HepG2 (cell line): ENCODE measurements at regions not wholly inside any gene's neighbourhood (a gene's known extent, or its start where the extent isn't known, plus 50 kb on each side); places are given as distances from the start of the nearest gene placed in this dataset.

ENCODE experiments used
- ATAC-seq: fragments of 200-7000 bp; cut with Tn5 transposase; 3 replicates; pipeline ENCODE4 v1.9.1; 2020; ENCODE audit warnings: mild to moderate bottlenecking, moderate library complexity
- BruUV-seq: library from RNA; stranded (reverse); fragments of 400-500 nt; replicated peaks from 2 replicates; lab custom pipeline; 2021; lab: Mats Ljungman, UMichigan
- CTCF ChIA-PET: fragments of 300-600 bp; formaldehyde crosslinking; extraction: SDS; loops from one replicate; lab custom pipeline; 2021; ENCODE audit warnings: low total read pairs, inconsistent platforms, low intra/inter-chr PET ratio; lab: Yijun Ruan, JAX
- POLR2A ChIA-PET: fragments of 350-600 bp; sonication (Branson Sonifier 250); formaldehyde crosslinking; loops from one replicate; lab custom pipeline; 2020; ENCODE audit warnings: antibody characterized with exemption, inconsistent platforms; lab: Yijun Ruan, JAX
- DNase-seq: peaks from one replicate; pipeline ENCODE4 v3.0.0-alpha.2; 2015; ENCODE audit warnings: low spot score
- FAIRE-seq: peaks from 3 replicates; lab custom pipeline; 2011; peaks lifted over from hg19 to GRCh38; lab: Jason Lieb, UNC
- H2AFZ ChIP-seq: one replicate; pipeline ENCODE4 v1.6.1; 2011; ENCODE audit warnings: low read length, inconsistent platforms
- H3K27ac ChIP-seq: fragments of 300-600 bp; 3 replicates; pipeline ENCODE4 v1.8.0; 2011; ENCODE audit warnings: mixed run types, mild to moderate bottlenecking, mixed read lengths, low read length, inconsistent platforms; ENCODE audit not compliant: insufficient read depth; ENCODE audit errors: extremely low read length
- H3K27me3 ChIP-seq, 2 experiments: fragments of 200-600 bp in 1 of 2; 2 replicates in 1 of 2; 3 replicates in 1 of 2; pipeline versions ENCODE4 v1.6.0 to v1.8.0; 2011; ENCODE audit warnings: low read length in 2 of 2, mild to moderate bottlenecking in 2 of 2, moderate library complexity in 2 of 2, inconsistent platforms in 1 of 2; ENCODE audit not compliant: insufficient read depth in 2 of 2, control insufficient read depth in 1 of 2
- H3K36me3 ChIP-seq, 2 experiments: fragments of 200-600 bp in 1 of 2; replicated peaks in 1 of 2; 2 replicates in 1 of 2; 3 replicates in 1 of 2; pipeline versions ENCODE4 v1.5.1 to v1.8.0; 2011; ENCODE audit warnings: low read length in 2 of 2, inconsistent platforms in 1 of 2; ENCODE audit not compliant: insufficient read depth in 2 of 2, control insufficient read depth in 1 of 2
- H3K4me1 ChIP-seq: 2 replicates; pipeline ENCODE4 v1.5.1; 2012; ENCODE audit warnings: low read length, inconsistent platforms; ENCODE audit not compliant: insufficient read depth
- H3K4me2 ChIP-seq: 2 replicates; pipeline ENCODE4 v1.6.0; 2011; ENCODE audit warnings: low read depth, low read length, inconsistent platforms
- H3K4me3 ChIP-seq, 3 experiments: fragments of 200-600 bp in 1 of 3; sonication (generic), shearing (Covaris generic) in 1 of 3; replicated peaks in 1 of 3; 2 replicates each; pipeline ENCODE4 v1.5.1; 2011 to 2016; ENCODE audit warnings: low read length in 3 of 3, inconsistent platforms in 2 of 3, low read depth in 2 of 3, mild to moderate bottlenecking in 2 of 3, control low read depth in 1 of 3, mixed read lengths in 1 of 3; ENCODE audit not compliant: insufficient read depth in 1 of 3
- H3K79me2 ChIP-seq: one replicate; pipeline ENCODE4 v1.6.1; 2011; ENCODE audit warnings: low read length, inconsistent platforms; ENCODE audit not compliant: insufficient read depth
- H3K9ac ChIP-seq: 2 replicates; pipeline ENCODE4 v1.6.0; 2011; ENCODE audit warnings: mild to moderate bottlenecking, low read depth, low read length, inconsistent platforms; ENCODE audit not compliant: insufficient read depth
- H3K9me3 ChIP-seq: 2 replicates; pipeline ENCODE4 v1.5.1; 2012; ENCODE audit warnings: mild to moderate bottlenecking, low read length
- H4K20me1 ChIP-seq: 2 replicates; pipeline ENCODE4 v1.6.0; 2011; ENCODE audit warnings: inconsistent platforms, mild to moderate bottlenecking, low read length, moderate library complexity; ENCODE audit not compliant: insufficient read depth
- CSRNP2 ChIP-seq: sonication (generic); formaldehyde crosslinking; conservative IDR thresholded peaks from 2 replicates; pipeline ENCODE4 v1.8.0; 2022; ENCODE audit warnings: low read depth, missing genetic modification reagents
- FOSL1 ChIP-seq: sonication (generic); formaldehyde crosslinking; IDR thresholded peaks from 2 replicates; pipeline ENCODE4 v1.9.0; 2021; ENCODE audit warnings: missing genetic modification reagents, borderline replicate concordance
- FOSL2 ChIP-seq: sonication (generic); formaldehyde crosslinking; IDR thresholded peaks from 2 replicates; pipeline ENCODE4 v1.4.0; 2020; ENCODE audit warnings: missing genetic modification reagents
- MIXL1 ChIP-seq: IDR thresholded peaks from 2 replicates; pipeline ENCODE4 v1.6.1; 2016
- MXD3 ChIP-seq: IDR thresholded peaks from 2 replicates; pipeline ENCODE4 v1.6.1; 2016; ENCODE audit warnings: mild to moderate bottlenecking, missing biosample characterization, missing genetic modification reagents
- REL ChIP-seq: sonication (generic); formaldehyde crosslinking; conservative IDR thresholded peaks from 2 replicates; pipeline ENCODE4 v1.8.0; 2022; ENCODE audit warnings: mild to moderate bottlenecking, missing genetic modification reagents, moderate library complexity
- SIN3A ChIP-seq: IDR thresholded peaks from 2 replicates; pipeline ENCODE4 v1.6.1; 2011; ENCODE audit warnings: low read depth, mild to moderate bottlenecking, control low read depth, low read length, borderline replicate concordance
- SIX1 ChIP-seq: sonication (generic); formaldehyde crosslinking; IDR thresholded peaks from 2 replicates; pipeline ENCODE4 v1.4.0; 2020; ENCODE audit warnings: missing genetic modification reagents, borderline replicate concordance
- ZNF224 ChIP-seq: sonication (generic); formaldehyde crosslinking; IDR thresholded peaks from 2 replicates; pipeline ENCODE4 v1.5.0; 2020; ENCODE audit warnings: mild to moderate bottlenecking, missing genetic modification reagents
- ZNF577 ChIP-seq: sonication (generic); formaldehyde crosslinking; IDR thresholded peaks from 2 replicates; pipeline ENCODE4 v1.4.0; 2020; ENCODE audit warnings: mild to moderate bottlenecking, low read depth, missing genetic modification reagents, borderline replicate concordance
- in situ Hi-C: cut with HindIII; loops from 2 replicates; pipeline ENCODE4 v1.10.0; 2017; ENCODE audit warnings: low pct_unique_long_range_greater_than_20kb; ENCODE audit not compliant: extremely low pct_ligation_motif_present
- intact Hi-C: fragments of 100-400 bp; cut with micrococcal nuclease; formaldehyde crosslinking; loops from one replicate; pipeline ENCODE4 v1.10.0; 2022; ENCODE audit not compliant: unreplicated experiment

- Histone ChIP-seq H3K79me2 (no peaks in the 10 kb centered on the region), H3K27me3 (no peaks in the 10 kb centered on the region), H2AFZ (no peak overlapping the region)
- FAIRE-seq = no peak
- TF ChIP-seq MIXL1 (CRISPR knock-in tag) (no peak), MXD3 (no peak), CSRNP2 (no peak), SIN3A (no peak), ZNF224 (CRISPR knock-in tag) (no peak), FOSL2 (CRISPR knock-in tag) (no peak), SIX1 (no peak), REL (no peak), ZNF577 (CRISPR knock-in tag) (no peak), FOSL1 (CRISPR knock-in tag) (no peak)
- TF ChIP-seq, all 625 proteins: peak for 0
- ATAC-seq (no peak), DNase-seq (no peak)
- Histone ChIP-seq H3K4me1 (no peaks in the 10 kb centered on the region), H3K9ac (no peak overlapping the region), H3K36me3 (no peaks in the 10 kb centered on the region), H3K4me3 (no peak overlapping the region), H3K9me3 (no peaks in the 10 kb centered on the region), H4K20me1 (no peaks in the 10 kb centered on the region), H3K4me2 (no peak overlapping the region), H3K27ac (no peak overlapping the region)
- intact Hi-C loops (no loop called here), in situ Hi-C loops (no loop called here)
- BruUV-seq = no TSS peak
- POLR2A ChIA-PET = no interaction called here
- CTCF ChIA-PET = no interaction called here
These were observed 386.6 kb upstream of the DAB2 start for GRCh38 chr5:39811381-39811780.
